Stimulated activated CD8-positive, alpha-beta memory T cell treated with anti-CD3 and anti-CD28 coated beads, Interleukin-2, amount 100 ng/mL, for 1 hour (primary cell): ENCODE measurements at regions not wholly inside any gene's neighbourhood (a gene's known extent, or its start where the extent isn't known, plus 50 kb on each side); places are given as distances from the start of the nearest gene placed in this dataset.
"Not testable (repeated sequence)": the region's sequence is repeated elsewhere in the genome, so short reads cannot be mapped to it uniquely, and the experiment has no call there.

Experiments
- DNase-seq, 2 donors: peaks; one replicate each; pipeline ENCODE4 v3.0.0-alpha.2; 2020; ENCODE audit warnings: low read depth in 2 of 2

DNA sequence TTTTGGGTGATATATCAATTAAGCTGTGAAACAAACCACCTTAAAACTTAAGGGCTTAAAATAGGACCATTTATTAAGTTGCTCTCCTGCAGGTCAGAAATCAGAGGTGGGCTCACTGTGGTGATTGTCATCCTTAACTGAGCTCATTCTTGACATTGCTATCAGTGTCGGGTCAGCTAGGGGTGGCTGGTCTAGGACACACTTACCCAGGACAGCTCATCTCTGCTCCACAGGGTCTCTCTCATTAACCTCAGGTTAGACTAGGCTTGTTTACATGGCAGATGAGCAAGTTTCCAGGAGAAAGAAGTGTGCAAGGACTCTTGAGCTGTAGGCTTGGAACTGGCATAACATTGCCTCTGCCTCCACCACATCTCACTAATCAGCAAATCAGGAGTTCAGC lies 601.0 kb upstream of the RAG2 start:
- DNase-seq = no peak

DNA sequence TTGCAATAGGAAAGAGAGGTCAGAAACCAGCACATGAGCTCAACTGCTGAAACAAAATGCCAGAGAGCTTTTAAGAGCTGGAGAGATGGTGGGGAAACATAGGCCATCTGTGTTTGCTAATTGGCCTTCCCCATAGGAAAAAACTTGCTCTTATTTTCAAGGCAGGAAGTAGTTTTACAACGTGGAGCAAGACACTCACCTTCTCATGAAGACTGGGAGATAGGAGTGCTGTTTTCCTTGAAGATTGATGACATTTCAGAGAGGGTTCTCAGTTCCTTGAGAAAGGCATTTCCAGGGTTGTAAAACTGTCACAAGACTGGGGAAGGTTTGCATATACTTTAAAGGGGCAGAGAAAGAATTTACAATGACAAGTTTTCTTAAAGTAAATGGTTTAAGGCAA lies 586.3 kb upstream of the RAG2 start:
- DNase-seq = no peak

DNA sequence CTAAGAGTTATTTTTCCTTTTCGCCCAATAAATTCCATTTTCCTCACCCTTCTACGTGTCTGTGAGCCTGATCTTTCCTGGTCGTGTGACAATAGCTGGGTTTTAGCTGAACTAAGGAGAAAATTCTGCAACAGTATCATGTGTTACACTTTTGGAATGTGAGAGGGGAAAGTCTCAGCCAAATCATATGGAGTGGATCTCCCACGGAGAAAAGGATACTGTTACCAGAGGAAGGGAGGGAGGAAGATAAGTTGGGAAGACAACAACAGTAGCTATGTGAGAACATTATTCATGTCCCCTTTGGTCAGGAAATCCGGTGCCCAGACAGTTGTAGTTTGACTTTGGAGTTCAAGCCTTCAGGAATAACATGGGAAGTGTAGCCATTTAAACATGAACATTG lies 584.0 kb upstream of the RAG2 start:
- DNase-seq = no peak

DNA sequence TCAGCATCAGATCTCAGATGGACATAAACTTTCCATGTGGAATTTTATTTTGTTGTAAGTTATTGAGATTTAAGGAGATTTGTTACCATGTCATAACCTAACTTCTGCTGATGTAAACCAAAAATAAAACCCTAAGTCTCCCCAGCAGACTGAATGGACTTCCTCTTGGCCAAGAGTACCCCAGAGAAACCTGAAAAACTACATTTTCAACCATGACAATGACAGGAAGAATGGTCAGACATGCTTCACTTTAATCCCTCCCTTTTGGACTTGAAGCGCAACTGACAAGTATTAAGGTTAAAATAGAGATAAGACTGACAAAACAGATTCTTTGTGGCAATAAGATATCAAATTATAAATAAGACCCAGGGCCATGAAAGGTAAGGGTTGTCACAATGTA lies 579.7 kb upstream of the RAG2 start:
- DNase-seq = no peak

DNA sequence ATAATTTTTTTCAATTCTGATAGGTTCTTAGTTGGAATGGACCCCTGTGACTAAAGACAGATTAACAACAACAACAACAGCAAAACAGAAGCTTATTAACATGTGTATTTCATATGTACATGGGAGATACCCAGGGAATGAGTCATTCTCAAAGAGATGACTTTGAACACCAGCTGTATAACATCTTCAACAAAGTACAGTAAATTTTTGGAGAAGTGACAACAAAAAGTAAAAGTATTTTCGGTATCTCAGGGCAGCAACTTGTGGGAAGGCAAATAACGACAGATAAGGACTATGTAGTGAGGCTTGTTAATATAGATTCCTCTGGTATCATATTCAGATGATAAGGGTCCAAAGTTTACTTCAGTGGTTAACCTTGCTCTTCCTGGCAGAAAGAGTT lies 573.4 kb upstream of the RAG2 start:
- DNase-seq = no peak

DNA sequence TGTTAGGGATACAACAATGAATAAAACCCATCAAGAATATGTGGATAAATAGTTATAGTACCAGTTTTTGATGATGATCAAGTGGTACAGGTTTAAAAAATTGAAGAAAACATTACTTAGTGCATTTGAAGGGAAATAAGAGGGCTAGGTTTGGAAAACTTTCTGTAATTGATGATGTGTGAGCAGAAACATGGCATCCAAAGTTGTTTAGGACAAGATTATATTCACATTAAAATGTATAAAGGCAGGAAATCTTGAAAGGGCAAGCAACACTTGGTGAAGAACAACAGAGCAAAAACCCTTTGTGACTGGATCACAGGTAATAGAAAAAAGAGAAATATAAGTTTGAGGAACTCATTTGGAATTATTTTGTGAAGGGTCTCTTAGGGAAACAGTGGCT lies 572.3 kb upstream of the RAG2 start:
- no peak for DNase-seq

DNA sequence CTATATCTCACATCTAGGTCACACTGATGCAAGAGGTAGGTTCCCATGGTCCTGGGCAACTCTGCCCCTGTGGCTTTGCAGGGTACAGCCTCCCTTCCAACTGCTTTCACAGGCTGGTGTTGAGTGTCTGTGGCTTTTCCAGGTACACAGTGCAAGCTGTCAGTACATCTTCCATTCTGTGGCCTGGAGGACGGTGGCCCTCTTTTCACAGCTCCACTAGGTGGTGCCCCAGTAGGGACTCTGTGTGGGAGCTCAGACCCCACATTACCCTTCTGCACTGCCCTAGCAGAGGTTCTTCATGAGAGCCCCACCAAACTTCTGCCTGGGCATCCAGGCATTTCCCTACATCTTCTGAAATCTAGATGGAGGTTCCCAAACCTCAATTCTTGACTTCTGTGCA lies 547.4 kb upstream of the RAG2 start:
- DNase-seq = not testable (repeated sequence)

DNA sequence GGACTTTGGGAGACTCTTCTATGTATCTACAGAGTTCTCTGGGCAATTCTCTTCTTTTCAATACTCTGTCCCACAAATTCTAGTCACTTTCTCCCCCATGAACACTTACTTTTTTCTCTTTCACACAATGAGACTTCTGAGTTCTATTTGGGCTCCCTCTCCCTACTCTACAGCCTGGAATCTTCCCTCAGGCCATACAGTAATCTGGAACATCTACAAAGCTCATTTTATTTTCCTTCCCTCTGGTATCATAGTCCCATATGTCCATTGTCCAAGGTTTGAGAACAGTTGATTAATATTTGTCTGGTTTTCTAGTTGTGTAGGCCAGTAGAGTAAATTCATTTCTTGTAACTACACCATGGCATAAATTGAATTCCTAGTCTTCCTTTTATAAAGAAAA lies 544.6 kb upstream of the RAG2 start:
- no peak for DNase-seq

DNA sequence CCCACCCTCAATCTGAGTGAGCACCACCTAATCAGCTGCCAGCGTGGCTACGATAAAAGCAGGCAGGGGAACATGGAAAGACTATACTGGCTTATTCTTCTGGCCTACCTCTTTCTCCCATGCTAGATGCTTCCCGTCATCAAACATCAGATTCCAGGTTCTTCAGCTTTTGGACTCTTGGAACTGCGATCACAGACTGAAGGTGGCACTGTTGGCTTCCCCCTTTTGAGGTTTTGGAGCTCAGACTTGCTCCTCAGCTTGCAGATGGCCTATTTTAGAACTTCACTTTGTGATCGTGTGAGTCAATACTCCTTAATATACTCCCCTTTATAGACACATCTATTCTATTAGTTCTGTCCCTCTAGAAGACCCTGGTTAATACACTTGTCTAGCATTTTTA lies 543.7 kb upstream of the RAG2 start:
- DNase-seq = no peak

DNA sequence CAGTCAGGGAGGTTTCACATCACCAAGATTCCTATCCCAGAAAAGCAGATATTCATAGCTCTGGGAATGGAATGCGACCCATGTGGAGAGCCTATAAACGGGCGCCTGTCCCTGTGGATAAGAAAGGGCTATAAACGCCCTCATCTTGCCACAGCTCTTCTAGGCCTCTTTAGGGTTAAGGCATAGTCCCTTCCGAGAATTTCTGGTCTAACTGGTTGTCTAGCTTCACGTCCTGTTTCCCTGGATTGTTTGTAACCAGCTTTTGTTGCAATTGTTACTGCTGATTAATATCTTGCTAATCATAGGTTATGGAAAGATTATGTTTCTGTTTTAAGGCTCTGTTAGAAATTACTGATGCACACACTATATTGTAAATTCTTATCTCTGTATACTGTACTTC lies 537.6 kb upstream of the RAG2 start:
- not testable (repeated sequence) for DNase-seq

DNA sequence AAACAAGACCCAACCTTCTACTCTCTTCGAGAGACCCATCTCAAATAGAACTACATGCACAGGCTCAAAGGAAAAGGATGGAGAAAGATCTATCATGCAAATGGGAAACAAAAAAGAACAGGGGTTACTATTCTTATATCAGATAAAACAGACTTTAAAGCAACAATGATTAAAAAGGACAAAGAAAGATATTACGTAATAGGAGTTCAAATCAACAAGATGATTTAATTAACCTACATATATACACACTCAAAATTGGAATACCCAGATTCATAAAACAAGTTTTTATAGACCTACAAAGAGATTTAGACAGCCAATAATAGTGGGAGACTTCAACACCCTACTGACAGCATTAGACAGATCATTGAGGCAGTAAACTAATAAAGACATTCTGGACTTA lies 536.6 kb upstream of the RAG2 start:
- DNase-seq = no peak

DNA sequence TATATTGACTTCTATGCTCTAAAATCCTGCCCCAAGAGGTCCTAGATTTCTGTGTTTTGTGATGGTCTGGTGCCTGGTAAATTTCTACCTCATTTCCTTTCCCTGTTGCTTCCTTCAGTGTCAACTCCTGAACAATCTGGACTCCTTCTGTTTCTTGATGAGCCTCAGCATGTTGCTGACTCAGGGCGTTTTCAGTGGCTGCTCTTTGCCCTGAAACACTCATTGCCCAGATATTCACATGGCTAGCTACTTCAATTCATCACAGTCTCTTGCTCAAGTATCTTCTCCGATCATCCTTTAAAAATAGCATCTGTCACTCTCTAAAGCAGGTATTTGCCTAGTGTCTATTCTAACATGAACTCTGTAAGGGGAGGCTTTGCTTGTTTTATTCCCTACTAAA lies 526.3 kb upstream of the RAG2 start:
- no peak for DNase-seq

DNA sequence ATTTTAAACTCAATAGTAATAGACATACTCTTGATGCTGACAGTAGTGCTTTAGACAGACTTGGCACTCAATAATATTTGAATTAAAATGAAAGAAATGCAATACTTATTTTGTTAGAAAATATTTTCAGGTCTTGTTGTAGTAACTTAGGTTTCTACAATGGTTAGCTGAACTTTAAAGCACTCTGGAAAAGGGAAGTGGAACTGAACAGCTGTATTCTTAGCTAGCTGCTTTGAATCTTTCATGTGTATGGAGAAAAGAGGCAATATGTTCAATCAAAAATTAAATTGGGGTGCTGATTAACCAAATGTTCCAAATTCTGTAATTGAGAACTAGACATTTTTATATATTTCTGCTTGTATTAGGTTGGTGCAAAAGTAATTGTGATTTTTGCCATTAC lies 517.9 kb upstream of the RAG2 start:
- no peak for DNase-seq

DNA sequence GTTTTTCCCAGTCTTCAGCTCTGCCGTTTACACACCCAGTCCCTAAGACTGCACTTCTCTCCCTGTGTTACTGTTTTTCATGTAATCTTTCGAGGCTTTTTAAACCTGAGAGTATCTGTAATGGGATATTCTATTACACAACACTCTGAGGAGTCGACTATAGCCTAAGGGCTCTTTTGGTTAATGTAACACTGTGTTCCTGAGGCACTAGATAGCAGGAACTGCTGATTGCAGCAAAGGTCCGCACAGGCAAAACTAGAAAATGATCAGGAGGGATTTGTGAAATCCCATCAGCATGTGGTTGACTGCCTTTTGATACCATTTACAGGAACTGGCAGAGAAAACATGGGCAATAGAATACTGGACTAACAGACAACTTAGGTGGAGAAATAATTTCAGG lies 512.3 kb upstream of the RAG2 start:
- DNase-seq = no peak

DNA sequence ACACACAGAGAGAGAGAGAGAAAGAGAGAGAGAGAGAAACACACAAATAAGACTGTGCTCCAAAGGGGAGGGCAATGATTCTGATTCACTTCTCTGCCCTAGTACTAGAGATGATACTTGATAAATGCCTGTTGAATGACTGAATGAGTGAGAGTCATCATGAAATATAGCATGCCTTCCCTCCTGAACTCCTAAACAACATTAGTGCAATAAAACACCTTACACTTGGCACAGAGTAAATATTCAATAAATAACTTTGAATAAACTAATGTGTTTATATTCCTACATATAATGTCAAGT lies 511.2 kb upstream of the RAG2 start:
- no peak for DNase-seq

DNA sequence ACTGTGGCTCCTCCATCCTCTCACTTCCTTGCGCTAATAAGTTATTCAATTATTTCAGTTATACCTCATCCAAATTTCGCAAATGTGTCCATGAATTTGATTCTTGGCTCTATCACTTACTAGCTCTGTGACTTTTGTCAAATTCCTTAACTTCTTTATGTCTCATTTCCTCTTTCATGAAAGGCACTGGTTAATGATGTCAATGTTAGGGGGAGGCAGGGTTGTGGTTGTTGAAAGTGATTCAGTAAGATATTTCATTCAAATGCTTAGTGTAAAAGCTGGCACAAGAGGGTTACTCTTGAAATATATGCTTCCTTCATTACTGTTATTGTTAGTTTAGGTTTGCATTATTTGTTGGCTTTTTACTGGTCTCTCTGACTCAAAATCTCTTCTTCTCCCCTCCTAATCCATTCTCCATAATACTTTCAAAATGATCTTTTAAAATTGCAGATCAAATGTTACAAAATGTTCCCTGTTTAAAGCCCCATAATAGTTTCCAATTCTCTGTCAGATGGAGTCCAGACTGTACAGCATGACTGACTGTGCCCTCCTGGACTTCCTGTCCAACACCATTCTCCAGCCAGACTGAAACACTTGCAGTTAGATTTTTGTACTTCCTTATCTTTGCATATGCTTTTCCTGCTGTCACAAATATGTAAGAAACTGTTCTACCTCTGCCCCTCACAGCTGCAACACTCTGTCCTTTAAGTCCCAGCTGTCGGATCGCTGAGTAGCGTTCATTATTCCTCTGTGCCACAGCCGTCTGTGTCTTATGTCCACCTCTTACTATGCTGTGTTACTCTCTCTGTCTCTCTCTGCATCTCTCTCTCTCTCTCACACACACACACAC lies 510.6 kb upstream of the RAG2 start:
- DNase-seq = no peak

DNA sequence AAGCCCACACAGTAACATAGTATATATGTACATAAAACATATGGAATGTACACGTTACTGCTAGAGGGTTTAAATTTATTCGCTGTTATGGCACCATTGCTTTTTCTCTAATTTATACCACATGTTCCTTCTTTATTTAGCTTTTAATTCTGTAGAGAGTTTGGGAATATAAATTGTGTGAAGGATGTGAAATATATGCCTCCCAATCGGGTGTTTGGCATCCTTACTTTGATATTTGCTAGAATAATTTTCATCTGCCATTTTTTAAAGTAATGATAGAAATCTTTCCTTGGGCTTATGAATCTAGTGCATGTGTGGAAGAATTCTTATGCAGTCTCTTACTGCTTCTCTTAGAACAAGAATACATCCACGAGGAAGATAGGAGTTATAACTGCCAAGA lies 509.8 kb upstream of the RAG2 start:
- DNase-seq = no peak

DNA sequence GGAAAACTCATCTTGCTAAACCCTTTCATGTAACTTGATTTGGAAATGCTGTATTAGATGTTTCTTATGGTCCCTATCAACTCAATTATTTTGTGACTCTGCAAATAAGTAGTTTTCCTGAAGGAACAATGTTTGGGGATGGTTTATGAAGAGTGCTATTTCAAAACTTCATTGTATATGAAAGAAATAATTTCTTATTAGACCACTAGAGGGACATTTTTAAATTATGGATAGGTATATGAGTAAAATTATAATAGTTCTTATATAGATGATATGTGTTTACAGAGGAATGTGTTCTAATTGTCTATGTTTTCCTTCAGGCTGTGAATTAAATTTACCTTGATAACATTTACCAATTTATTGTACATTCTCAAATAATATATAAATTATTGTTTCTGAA lies 509.4 kb upstream of the RAG2 start:
- no peak for DNase-seq

DNA sequence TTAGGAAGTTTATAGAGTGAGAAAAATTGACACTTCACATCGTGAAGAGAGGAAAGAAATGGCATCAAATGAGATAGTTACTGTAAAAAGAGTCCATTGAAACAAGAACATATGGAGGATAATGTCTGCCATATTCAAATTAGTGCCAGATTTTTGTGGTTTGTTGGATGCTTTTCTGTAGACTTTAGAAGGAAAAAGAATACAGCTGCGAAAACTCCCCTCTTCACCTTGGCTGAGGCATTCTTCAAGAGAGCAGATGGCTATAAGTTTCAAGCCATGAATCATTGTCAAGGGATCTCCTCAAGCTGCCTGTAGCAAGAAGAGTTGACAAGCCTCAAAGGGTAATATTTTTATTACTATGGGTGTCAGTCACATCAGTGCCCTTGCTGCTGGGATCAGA lies 507.4 kb upstream of the RAG2 start:
- DNase-seq = no peak

DNA sequence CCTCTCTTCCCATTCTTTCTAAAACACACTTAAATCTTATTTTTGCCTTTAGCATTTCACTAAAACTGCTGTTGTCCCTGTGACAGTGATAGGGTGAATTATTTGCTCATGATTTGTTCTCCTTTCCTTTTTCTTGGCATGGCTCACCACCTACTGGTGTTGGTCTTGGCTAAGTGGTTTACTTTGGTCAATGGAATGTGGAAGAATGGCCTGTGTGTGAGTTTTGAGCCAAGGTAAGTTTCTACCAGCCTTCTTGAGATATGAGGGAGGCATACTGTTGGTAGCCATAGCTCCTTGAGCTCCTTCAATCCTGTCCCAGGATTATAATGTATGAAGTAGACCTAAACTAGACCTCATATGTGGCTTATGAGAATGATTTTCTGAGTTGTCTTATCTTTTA lies 506.3 kb upstream of the RAG2 start:
- no peak for DNase-seq

DNA sequence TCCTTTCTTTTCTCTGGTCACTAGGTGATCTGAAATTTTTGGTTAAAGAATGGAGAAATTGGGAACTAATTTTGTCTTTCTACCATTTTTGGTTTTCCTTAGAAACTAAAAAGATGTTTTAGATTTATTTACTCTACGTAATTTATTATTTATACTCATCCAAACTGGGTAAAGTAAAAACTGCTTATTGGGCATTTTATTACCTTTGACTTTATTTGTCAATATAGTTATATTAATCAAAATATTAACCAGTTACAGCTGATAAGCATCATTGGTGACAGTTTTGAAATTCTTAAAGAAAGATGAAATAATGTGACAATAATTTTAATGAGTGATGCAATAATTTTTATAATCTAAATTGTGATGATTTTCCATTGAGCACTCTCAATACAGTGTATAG lies 502.0 kb upstream of the RAG2 start:
- DNase-seq = no peak

DNA sequence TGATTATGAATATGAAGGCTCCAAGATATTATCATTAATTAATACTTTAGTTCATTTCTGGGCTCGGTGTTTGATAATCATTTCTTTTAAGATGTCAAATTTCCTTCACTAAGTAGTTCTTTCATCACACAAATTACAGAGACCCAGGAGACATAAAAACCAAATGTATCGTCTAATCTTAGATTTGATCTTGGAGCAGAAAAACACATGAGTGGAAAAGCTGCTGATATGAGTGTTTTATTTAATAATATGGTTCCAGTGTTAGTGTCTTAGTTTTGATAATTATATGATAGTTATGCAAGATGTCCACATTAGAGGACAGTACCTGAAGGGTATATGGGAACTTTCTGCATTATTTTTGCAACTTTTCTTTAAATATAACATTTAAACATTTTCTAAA lies 494.5 kb upstream of the RAG2 start:
- no peak for DNase-seq

DNA sequence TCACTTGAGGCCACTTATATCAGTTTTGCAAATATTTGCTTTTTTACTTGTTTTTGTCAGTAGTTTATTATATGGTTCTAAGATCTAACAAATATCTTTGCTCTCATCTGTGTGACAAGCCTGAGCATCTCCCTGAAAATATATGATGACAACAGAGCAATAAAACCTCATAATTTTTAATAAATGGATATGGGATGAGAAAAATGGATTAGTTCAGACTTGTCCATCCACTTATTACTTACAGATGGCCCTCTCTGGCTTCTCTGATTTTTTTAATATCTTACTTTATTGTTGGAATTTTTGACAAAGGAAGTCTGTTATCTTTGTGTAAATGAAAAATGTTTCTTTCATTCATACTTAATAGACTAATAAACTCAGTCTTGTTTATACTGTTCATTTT lies 491.4 kb upstream of the RAG2 start:
- DNase-seq = no peak

DNA sequence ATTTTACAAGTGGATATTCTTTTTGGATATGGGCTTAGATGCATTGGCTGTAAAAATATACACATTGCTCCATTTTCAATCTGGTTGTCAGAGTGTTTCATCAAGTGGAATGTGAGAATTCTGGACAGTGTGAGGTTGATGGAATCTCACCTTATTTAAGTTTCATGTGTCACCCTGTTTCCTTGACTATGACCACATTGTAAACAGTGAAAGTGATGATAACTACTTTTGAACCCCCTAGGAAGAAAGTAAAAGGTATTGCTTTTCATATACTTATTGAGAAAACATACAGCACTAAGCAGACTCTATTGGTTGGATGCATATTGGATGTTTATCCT lies 490.5 kb upstream of the RAG2 start:
- no peak for DNase-seq
